22Rv1 (cell line): ENCODE measurements at regions not wholly inside any gene's neighbourhood (a gene's known extent, or its start where the extent isn't known, plus 50 kb on each side); places are given as distances from the start of the nearest gene placed in this dataset.

Experiments used
- H3K27ac ChIP-seq: fragments of 450-650 bp; 2 replicates; pipeline ENCODE4 v1.5.1; 2017
- CTCF ChIP-seq: fragments of 450-650 bp; IDR thresholded peaks from 2 replicates; pipeline ENCODE4 v1.5.1; 2017; ENCODE audit warnings: mild to moderate bottlenecking
- ZFX ChIP-seq: fragments of 450-650 bp; IDR thresholded peaks from 2 replicates; pipeline ENCODE4 v1.6.1; 2017; ENCODE audit warnings: antibody characterized with exemption, borderline replicate concordance

- TF ChIP-seq ZFX (no peak), CTCF (no peak)
- H3K27ac ChIP-seq: no peak overlapping the region
Observed at GRCh38 chr1:38392861-38393260, 346.3 kb upstream of the POU3F1 start.

GRCh38 chr1:38381256-38381655 lies 334.7 kb upstream of the POU3F1 start:
- TF ChIP-seq ZFX (no peak), CTCF (no peak)
- H3K27ac ChIP-seq: no peak overlapping the region

- TF ChIP-seq CTCF (no peak), ZFX (no peak)
- H3K27ac ChIP-seq: no peak overlapping the region
Observed at GRCh38 chr1:38376577-38376976, 330.0 kb upstream of the POU3F1 start.

GRCh38 chr1:38375035-38375434 lies 328.4 kb upstream of the POU3F1 start:
- TF ChIP-seq ZFX (no peak), CTCF (no peak)
- H3K27ac ChIP-seq: no peak overlapping the region

GRCh38 chr1:38371505-38371844 lies 324.9 kb upstream of the POU3F1 start:
- H3K27ac ChIP-seq: no peak overlapping the region
- TF ChIP-seq ZFX: no peak
- TF ChIP-seq CTCF: no peak

- TF ChIP-seq CTCF: no peak
- no peak for TF ChIP-seq ZFX
- no peak overlapping the region for H3K27ac ChIP-seq
Observed at GRCh38 chr1:38370716-38371504, 324.3 kb upstream of the POU3F1 start.

GRCh38 chr1:38365242-38365641 lies 318.6 kb upstream of the POU3F1 start:
- no peak for TF ChIP-seq CTCF
- TF ChIP-seq ZFX: no peak
- H3K27ac ChIP-seq: no peak overlapping the region
